ENCODE measurements at regions not wholly inside any gene's neighbourhood (a gene's known extent, or its start where the extent isn't known, plus 50 kb on each side); places are given as distances from the start of the nearest gene placed in this dataset.

DNA sequence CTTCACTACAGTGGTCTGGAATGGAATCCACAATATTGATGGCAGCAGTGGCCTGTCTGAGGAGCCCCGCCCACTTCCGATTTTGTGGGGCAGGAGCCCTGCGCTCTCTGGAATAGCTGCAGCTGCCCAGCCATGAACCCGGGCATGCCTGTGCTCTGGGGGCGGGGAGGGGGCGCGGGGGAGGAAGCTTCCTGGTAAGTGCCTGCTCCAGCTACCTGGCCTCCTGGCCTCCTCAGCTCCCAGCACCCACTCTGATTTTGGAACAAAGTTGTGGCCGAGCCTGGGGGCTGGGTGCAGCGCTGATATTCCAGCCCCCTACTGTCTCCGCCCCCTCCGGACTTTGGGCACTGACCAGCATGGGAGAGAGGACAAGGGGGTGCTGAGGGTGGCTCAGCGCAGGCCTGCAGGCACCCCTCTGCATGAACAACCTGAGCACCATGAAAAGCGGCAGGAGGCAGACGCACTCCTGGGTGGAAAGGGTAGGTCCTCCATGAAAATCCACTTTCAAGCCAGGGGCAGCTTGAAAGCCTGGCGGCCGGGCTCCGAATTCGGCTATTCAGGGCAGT is 972.7 kb upstream of the AGA start (continued):
- TF ChIP-seq, protein P1, sequence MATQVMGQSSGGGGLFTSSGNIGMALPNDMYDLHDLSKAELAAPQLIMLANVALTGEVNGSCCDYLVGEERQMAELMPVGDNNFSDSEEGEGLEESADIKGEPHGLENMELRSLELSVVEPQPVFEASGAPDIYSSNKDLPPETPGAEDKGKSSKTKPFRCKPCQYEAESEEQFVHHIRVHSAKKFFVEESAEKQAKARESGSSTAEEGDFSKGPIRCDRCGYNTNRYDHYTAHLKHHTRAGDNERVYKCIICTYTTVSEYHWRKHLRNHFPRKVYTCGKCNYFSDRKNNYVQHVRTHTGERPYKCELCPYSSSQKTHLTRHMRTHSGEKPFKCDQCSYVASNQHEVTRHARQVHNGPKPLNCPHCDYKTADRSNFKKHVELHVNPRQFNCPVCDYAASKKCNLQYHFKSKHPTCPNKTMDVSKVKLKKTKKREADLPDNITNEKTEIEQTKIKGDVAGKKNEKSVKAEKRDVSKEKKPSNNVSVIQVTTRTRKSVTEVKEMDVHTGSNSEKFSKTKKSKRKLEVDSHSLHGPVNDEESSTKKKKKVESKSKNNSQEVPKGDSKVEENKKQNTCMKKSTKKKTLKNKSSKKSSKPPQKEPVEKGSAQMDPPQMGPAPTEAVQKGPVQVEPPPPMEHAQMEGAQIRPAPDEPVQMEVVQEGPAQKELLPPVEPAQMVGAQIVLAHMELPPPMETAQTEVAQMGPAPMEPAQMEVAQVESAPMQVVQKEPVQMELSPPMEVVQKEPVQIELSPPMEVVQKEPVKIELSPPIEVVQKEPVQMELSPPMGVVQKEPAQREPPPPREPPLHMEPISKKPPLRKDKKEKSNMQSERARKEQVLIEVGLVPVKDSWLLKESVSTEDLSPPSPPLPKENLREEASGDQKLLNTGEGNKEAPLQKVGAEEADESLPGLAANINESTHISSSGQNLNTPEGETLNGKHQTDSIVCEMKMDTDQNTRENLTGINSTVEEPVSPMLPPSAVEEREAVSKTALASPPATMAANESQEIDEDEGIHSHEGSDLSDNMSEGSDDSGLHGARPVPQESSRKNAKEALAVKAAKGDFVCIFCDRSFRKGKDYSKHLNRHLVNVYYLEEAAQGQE (IDR thresholded peaks at IDR 0.05; ENCODE audit: low read depth) = no peak
- TF ChIP-seq EGR1 (IDR thresholded peaks at IDR 0.05; ENCODE audit: low read depth) = no peak
- TF ChIP-seq JUND (IDR thresholded peaks at IDR 0.05) = no peak

DNA sequence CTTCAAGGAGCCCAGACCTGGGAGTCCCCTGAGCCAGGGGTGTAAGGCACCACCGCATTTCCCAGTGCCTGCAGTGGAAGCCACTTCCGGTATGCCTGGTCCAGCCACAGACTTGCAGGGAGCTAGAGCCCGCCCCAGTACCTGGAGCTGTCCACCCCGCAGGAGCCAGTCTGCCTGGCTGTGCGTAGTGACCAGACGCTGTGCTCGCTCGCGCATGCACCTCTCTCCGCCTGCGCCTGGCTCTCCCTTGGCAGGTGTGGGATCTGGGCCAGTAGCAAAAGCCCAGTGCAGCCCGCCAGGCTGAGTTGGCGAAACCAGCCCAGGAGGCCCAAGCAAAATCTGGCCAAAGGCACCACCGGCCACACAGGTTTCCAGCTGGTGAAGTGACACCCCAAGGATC is 973.7 kb upstream of the AGA start:
- Histone ChIP-seq H3K9me2 (ENCODE audit: insufficient read depth) (no peaks in the 10 kb centered on the region), H3K9ac (ENCODE audit: low read length) (no peak overlapping the region), H3K4me2 (ENCODE audit: low read length) (no peak overlapping the region), H3K27me3 (ENCODE audit: insufficient read depth, low read length) (no peaks in the 10 kb centered on the region), H3K4me3 (replicated peaks in 1 of 2; ENCODE audit: low read depth in 1 of 2, low read length in 2 of 2) (no peak overlapping the region), H3K79me2 (ENCODE audit: insufficient read depth, low read length) (no peaks in the 10 kb centered on the region), H3K9me3 (ENCODE audit: control insufficient read depth in 1 of 2, insufficient read depth in 1 of 2, low read depth in 1 of 2, low read length in 2 of 2) (no peaks in the 10 kb centered on the region), H2AFZ (ENCODE audit: low read depth, low read length, poor library complexity, severe bottlenecking) (no peak overlapping the region), H4K20me1 (ENCODE audit: insufficient read depth) (no peaks in the 10 kb centered on the region), H3K4me1 (ENCODE audit: control insufficient read depth in 1 of 2, insufficient read depth in 2 of 2, low read length in 2 of 2) (no peaks in the 10 kb centered on the region), H3K27ac (ENCODE audit: low read depth, low read length) (no peak overlapping the region), H3K36me3 (ENCODE audit: control insufficient read depth in 1 of 2, insufficient read depth in 2 of 2, low read length in 2 of 2) (no peaks in the 10 kb centered on the region)
- TF ChIP-seq, protein P2, sequence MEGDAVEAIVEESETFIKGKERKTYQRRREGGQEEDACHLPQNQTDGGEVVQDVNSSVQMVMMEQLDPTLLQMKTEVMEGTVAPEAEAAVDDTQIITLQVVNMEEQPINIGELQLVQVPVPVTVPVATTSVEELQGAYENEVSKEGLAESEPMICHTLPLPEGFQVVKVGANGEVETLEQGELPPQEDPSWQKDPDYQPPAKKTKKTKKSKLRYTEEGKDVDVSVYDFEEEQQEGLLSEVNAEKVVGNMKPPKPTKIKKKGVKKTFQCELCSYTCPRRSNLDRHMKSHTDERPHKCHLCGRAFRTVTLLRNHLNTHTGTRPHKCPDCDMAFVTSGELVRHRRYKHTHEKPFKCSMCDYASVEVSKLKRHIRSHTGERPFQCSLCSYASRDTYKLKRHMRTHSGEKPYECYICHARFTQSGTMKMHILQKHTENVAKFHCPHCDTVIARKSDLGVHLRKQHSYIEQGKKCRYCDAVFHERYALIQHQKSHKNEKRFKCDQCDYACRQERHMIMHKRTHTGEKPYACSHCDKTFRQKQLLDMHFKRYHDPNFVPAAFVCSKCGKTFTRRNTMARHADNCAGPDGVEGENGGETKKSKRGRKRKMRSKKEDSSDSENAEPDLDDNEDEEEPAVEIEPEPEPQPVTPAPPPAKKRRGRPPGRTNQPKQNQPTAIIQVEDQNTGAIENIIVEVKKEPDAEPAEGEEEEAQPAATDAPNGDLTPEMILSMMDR (IDR thresholded peaks at IDR 0.05 in 2 of 3, conservative IDR thresholded peaks at IDR 0.05 in 1 of 3; ENCODE audit: borderline replicate concordance in 1 of 3, insufficient read depth in 1 of 3, low read depth in 2 of 3, low read length in 2 of 3) = no peak
- TF ChIP-seq CEBPB (IDR thresholded peaks at IDR 0.05; ENCODE audit: low read depth) (no peak), ZNF274 (IDR thresholded peaks at IDR 0.05; ENCODE audit: low read depth, low read length) (no peak), EZH2 (IDR thresholded peaks at IDR 0.05) (no peak), POLR2AphosphoS5 (IDR thresholded peaks at IDR 0.05; ENCODE audit: low read depth, low read length) (no peak), ZBTB33 (IDR thresholded peaks at IDR 0.05; ENCODE audit: extremely low read depth, insufficient replicate concordance, low read length) (no peak), SP1 (IDR thresholded peaks at IDR 0.05; ENCODE audit: low read depth) (no peak), EZH2phosphoT487 (IDR thresholded peaks at IDR 0.05; ENCODE audit: borderline replicate concordance) (no peak)
- DNase-seq (ENCODE audit: low read depth, low spot score) (no peak), ATAC-seq (no peak)
- ChIA-PET CTCF (no interaction called here), POLR2A (no interaction called here), RAD21 (ENCODE audit: low non-redundant PET in 1 of 2, low total read pairs in 2 of 2, uncharacterized antibody in 2 of 2, unreplicated experiment in 2 of 2) (no interaction called here)
- no TSS peak for BruUV-seq (replicated peaks)
- intact Hi-C loops (cut with micrococcal nuclease) = loop anchor here (10.0 kb wide), 1 partner anchor 861 kb away; no protein-coding TSS in a partner anchor

All from HCT116 (cell line).